SW480 (cell line): ENCODE measurements at regions not wholly inside any gene's neighbourhood (a gene's known extent, or its start where the extent isn't known, plus 50 kb on each side); places are given as distances from the start of the nearest gene placed in this dataset.
"Not testable (repeated sequence)": the region's sequence is repeated elsewhere in the genome, so short reads cannot be mapped to it uniquely, and the experiment has no call there.

Experiments used
- DNase-seq: peaks from one replicate; pipeline ENCODE4 v3.0.0-alpha.2; 2016; ENCODE audit warnings: low spot score

- no peak for DNase-seq
These were observed 195.5 kb downstream of the ETV1 start for GRCh38 chr7:13793926-13794325.

GRCh38 chr7:13794581-13794980 is 194.9 kb downstream of the ETV1 start:
- DNase-seq, result no peak

GRCh38 chr7:13797545-13797944 is 191.9 kb downstream of the ETV1 start:
- DNase-seq, result no peak

- no peak for DNase-seq
These were observed 188.6 kb downstream of the ETV1 start for GRCh38 chr7:13800694-13801448.

GRCh38 chr7:13801669-13802068 is 187.8 kb downstream of the ETV1 start:
- DNase-seq, result no peak

GRCh38 chr7:13802651-13803050 is 186.8 kb downstream of the ETV1 start:
- DNase-seq, result no peak

- DNase-seq, result no peak
These were observed 186.3 kb downstream of the ETV1 start for GRCh38 chr7:13803134-13803533.

- not testable (repeated sequence) for DNase-seq
These were observed 183.2 kb downstream of the ETV1 start for GRCh38 chr7:13806089-13806867.

- DNase-seq, result not testable (repeated sequence)
These were observed 172.2 kb downstream of the ETV1 start for GRCh38 chr7:13817230-13817629.

- no peak for DNase-seq
These were observed 168.2 kb downstream of the ETV1 start for GRCh38 chr7:13821152-13821787.

GRCh38 chr7:13822678-13823077 is 166.8 kb downstream of the ETV1 start:
- peak; percentile 78 for DNase-seq

GRCh38 chr7:13826752-13827151 is 162.7 kb downstream of the ETV1 start:
- DNase-seq, result no peak

GRCh38 chr7:13827716-13828115 is 161.8 kb downstream of the ETV1 start:
- DNase-seq, result no peak

- no peak for DNase-seq
These were observed 160.2 kb downstream of the ETV1 start for GRCh38 chr7:13829231-13829630.

GRCh38 chr7:13829914-13830900 is 159.3 kb downstream of the ETV1 start:
- DNase-seq, result no peak

GRCh38 chr7:13832346-13832745 is 157.1 kb downstream of the ETV1 start:
- no peak for DNase-seq

- DNase-seq, result no peak
These were observed 155.1 kb downstream of the ETV1 start for GRCh38 chr7:13834328-13834761.

GRCh38 chr7:13835442-13835841 is 154.0 kb downstream of the ETV1 start:
- no peak for DNase-seq

GRCh38 chr7:13839063-13839462 is 150.4 kb downstream of the ETV1 start:
- no peak for DNase-seq
